OCI-LY3 (cell line): ENCODE measurements at regions not wholly inside any gene's neighbourhood (a gene's known extent, or its start where the extent isn't known, plus 50 kb on each side); places are given as distances from the start of the nearest gene placed in this dataset.

Experiments used
- H2AFZ ChIP-seq: fragments of 200-600, 300-600 bp; shearing (Covaris generic); 2 replicates; pipeline ENCODE4 v1.6.0; 2014; ENCODE audit warnings: antibody characterized with exemption, low read depth, low read length
- H3K27ac ChIP-seq: fragments of 200-600, 300-600 bp; sonication (generic); 2 replicates; pipeline ENCODE4 v1.5.1; 2014; ENCODE audit warnings: mild to moderate bottlenecking, low read length, moderate library complexity, mixed read lengths
- H3K27me3 ChIP-seq: fragments of 200-600, 300-600 bp; sonication (generic); 2 replicates; pipeline ENCODE4 v1.6.1; 2014; ENCODE audit warnings: low read depth, low read length, mixed read lengths
- H3K36me3 ChIP-seq: fragments of 200-600, 300-600 bp; sonication (generic); replicated peaks from 2 replicates; pipeline ENCODE3; 2014; ENCODE audit warnings: low read depth, low read length, mixed read lengths
- H3K4me1 ChIP-seq: fragments of 300-600, 200-600 bp; sonication (generic); 2 replicates; pipeline ENCODE4 v1.6.1; 2014; ENCODE audit warnings: low read length, mixed read lengths
- H3K4me2 ChIP-seq: fragments of 200-600, 300-600 bp; sonication (generic); 2 replicates; pipeline ENCODE4 v1.6.1; 2014; ENCODE audit warnings: low read length, mixed read lengths
- H3K4me3 ChIP-seq: fragments of 300-600, 200-600 bp; sonication (generic); 2 replicates; pipeline ENCODE4 v1.5.1; 2014; ENCODE audit warnings: antibody characterized with exemption, mild to moderate bottlenecking, low read length, moderate library complexity
- H3K79me2 ChIP-seq: fragments of 300-600, 200-600 bp; shearing (Covaris generic); 2 replicates; pipeline ENCODE4 v1.6.1; 2014; ENCODE audit warnings: mild to moderate bottlenecking, low read length, mixed read lengths
- H3K9ac ChIP-seq: fragments of 300-600, 200-600 bp; shearing (Covaris generic); 2 replicates; pipeline ENCODE4 v1.6.0; 2014; ENCODE audit warnings: mild to moderate bottlenecking, low read length, moderate library complexity
- H3K9me3 ChIP-seq: fragments of 200-600, 300-600 bp; shearing (Covaris generic); 2 replicates; pipeline ENCODE4 v1.6.1; 2014; ENCODE audit warnings: low read length, mixed read lengths; ENCODE audit not compliant: insufficient read depth
- H4K20me1 ChIP-seq: fragments of 200-600, 300-600 bp; sonication (generic); 2 replicates; pipeline ENCODE4 v1.6.1; 2016; ENCODE audit warnings: low read length, mixed read lengths; ENCODE audit not compliant: insufficient read depth
- EZH2phosphoT487 ChIP-seq: fragments of 200-600 bp; shearing (Covaris generic); IDR thresholded peaks from 2 replicates; pipeline ENCODE4 v1.6.1; 2018; ENCODE audit warnings: antibody characterized with exemption, mixed run types, low read depth
- TF ChIP-seq, protein P1 (sequence below): fragments of 200-600, 300-600 bp; sonication (generic); IDR thresholded peaks from 2 replicates; pipeline ENCODE4 v1.5.1; 2014; ENCODE audit warnings: antibody characterized with exemption, low read length, low read depth

DNA sequence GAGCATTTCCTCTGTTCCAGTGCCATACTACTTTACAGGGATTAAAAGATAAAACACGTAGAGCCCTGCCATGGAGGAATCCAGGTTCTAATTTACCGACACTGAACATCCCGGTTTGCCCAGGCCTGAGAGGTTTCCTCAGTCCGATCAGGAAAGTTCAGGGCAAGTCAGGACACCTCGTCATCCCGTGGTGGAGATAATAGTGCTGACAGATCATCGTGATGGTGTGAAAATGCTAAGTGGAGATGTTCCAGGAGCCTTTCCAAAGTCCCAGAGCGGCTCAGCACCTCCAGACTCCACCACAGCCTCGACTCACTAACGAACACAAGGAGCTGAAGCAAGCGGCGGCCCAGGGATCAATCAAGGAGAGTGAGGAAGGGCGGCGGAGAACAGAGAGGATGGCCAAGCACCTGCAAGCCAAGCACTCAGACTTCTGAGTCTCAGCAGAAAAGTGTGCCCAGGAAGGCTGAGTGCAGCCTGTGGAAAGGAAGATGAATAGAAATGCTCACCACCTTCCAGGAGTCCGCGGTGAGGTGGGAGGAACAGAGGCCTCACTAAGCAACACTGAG, 103.7 kb upstream of the VWC2 start:
- Histone ChIP-seq H3K36me3 (no peaks in the 10 kb centered on the region), H3K4me3 (no peak overlapping the region)

DNA sequence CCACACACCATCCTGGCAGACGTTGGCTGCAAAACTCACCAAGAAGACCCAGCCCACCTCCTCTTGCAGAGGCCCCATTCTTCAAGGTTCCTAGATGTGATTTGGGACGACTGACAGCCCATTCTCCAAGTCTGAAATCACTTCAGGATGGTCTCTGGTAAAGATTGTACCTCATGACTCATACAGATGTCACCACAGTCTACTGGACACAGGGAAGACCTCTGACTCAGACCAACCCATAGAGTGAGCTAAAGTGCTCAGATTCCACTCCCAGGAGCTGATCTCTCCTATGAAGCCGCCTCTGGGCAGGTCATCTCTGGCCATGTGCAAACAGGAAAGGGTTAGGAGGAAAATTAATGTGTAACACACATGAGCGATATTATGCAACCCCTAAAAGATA, 102.4 kb upstream of the VWC2 start:
- no peak overlapping the region for H3K4me2 ChIP-seq
- no peaks in the 10 kb centered on the region for H3K4me1 ChIP-seq
- H3K36me3 ChIP-seq = no peaks in the 10 kb centered on the region
- H3K79me2 ChIP-seq = no peaks in the 10 kb centered on the region
- H3K27me3 ChIP-seq = peaks cover 10% of the 10 kb centered on the region
- no peak overlapping the region for H3K27ac ChIP-seq
- H3K9ac ChIP-seq = no peak overlapping the region
- TF ChIP-seq EZH2phosphoT487 = no peak
- TF ChIP-seq, protein P1, sequence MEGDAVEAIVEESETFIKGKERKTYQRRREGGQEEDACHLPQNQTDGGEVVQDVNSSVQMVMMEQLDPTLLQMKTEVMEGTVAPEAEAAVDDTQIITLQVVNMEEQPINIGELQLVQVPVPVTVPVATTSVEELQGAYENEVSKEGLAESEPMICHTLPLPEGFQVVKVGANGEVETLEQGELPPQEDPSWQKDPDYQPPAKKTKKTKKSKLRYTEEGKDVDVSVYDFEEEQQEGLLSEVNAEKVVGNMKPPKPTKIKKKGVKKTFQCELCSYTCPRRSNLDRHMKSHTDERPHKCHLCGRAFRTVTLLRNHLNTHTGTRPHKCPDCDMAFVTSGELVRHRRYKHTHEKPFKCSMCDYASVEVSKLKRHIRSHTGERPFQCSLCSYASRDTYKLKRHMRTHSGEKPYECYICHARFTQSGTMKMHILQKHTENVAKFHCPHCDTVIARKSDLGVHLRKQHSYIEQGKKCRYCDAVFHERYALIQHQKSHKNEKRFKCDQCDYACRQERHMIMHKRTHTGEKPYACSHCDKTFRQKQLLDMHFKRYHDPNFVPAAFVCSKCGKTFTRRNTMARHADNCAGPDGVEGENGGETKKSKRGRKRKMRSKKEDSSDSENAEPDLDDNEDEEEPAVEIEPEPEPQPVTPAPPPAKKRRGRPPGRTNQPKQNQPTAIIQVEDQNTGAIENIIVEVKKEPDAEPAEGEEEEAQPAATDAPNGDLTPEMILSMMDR = no peak
- no peak overlapping the region for H2AFZ ChIP-seq
- H3K4me3 ChIP-seq = no peak overlapping the region
- H4K20me1 ChIP-seq = no peaks in the 10 kb centered on the region
- no peaks in the 10 kb centered on the region for H3K9me3 ChIP-seq

More for the DNA sequence above, 103.7 kb upstream of the VWC2 start:
- TF ChIP-seq EZH2phosphoT487 = no peak
- TF ChIP-seq, protein P1 = no peak
- Histone ChIP-seq H3K27me3 (peaks cover 7% of the 10 kb centered on the region; the same call in 1 of the 2 replicates), H3K4me2 (no peak overlapping the region), H2AFZ (no peak overlapping the region), H3K79me2 (no peaks in the 10 kb centered on the region), H4K20me1 (no peaks in the 10 kb centered on the region), H3K4me1 (no peaks in the 10 kb centered on the region), H3K9ac (no peak overlapping the region), H3K27ac (no peak overlapping the region), H3K9me3 (no peaks in the 10 kb centered on the region)

DNA sequence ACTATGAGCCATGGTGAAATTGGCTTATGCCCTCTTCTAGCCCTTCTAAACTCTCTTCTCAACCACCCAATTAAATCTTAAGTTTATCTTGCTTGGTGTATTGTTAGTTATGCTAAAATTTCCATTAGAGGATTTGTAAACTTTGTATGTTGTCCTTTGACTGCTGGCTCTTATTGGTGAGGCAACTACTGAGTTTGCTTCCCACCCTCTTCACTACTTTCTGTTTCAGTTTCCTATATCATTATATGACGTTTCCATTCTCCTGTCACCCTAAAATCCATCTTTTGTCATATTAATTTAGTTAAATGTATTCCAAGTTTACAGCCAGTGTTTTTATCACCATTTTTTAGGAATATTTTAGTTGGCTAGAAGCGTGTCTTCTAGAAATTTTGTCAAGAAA, 80.9 kb upstream of the VWC2 start:
- Histone ChIP-seq H3K79me2 (no peaks in the 10 kb centered on the region), H3K4me1 (peaks cover 28% of the 10 kb centered on the region), H3K4me3 (peak overlapping the region; percentile 50), H3K9me3 (no peaks in the 10 kb centered on the region), H3K27me3 (peaks cover 2% of the 10 kb centered on the region; the same call in 1 of the 2 replicates), H2AFZ (no peak overlapping the region), H3K4me2 (peak overlapping the region; percentile 77), H4K20me1 (no peaks in the 10 kb centered on the region), H3K27ac (no peak overlapping the region), H3K9ac (no peak overlapping the region), H3K36me3 (no peaks in the 10 kb centered on the region)
- TF ChIP-seq, protein P1 = no peak
- no peak for TF ChIP-seq EZH2phosphoT487

DNA sequence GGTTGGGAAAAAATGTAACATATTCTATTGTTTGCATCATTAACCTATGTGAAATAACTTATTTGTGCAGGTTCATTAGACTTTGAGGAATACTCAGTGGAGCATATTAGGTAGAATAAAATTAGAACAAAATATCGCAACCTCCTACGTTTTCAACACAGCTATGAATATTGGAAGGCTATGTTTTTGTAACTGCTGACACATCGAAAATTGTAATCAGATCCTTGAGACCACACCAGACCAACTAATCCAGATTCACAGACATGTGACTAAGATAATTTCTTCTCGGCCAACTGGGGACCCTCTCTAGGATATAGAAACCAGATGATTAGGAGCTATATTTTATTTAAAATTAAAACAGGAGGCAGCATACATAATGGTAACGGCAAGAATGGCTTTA, 77.5 kb upstream of the VWC2 start:
- no peak overlapping the region for H3K4me2 ChIP-seq
- no peak overlapping the region for H3K27ac ChIP-seq
- peaks cover 25% of the 10 kb centered on the region for H3K4me1 ChIP-seq
- H2AFZ ChIP-seq = no peak overlapping the region
- H3K4me3 ChIP-seq = no peak overlapping the region
- H3K9ac ChIP-seq = no peak overlapping the region
- H3K9me3 ChIP-seq = no peaks in the 10 kb centered on the region
- H4K20me1 ChIP-seq = no peaks in the 10 kb centered on the region
- TF ChIP-seq, protein P1 = no peak
- no peak for TF ChIP-seq EZH2phosphoT487
- no peaks in the 10 kb centered on the region for H3K79me2 ChIP-seq
- no peaks in the 10 kb centered on the region for H3K36me3 ChIP-seq
- no peaks in the 10 kb centered on the region for H3K27me3 ChIP-seq
